ENCODE measurements at regions not wholly inside any gene's neighbourhood (a gene's known extent, or its start where the extent isn't known, plus 50 kb on each side); places are given as distances from the start of the nearest gene placed in this dataset.

DNA sequence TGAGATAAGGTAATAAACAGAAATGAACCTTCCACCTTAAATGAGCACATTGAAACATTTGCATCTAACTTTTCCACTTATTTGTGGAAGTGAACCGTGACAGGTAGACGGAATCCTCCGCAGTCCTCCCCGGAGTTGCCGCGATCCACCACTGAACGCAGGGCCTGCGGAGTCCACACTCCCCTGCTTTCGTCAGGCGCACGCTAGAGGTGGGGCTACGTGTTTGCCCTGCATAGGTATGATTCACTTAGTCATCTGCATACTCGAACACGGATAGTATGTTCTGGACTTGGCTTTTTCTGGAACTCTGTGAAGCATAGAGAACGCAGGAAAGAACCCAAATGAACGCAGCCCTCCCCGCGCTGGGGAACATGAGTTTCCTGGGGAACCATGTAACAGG, 272.8 kb upstream of the IRX4 start:
- H3K27ac ChIP-seq (ENCODE audit: low read depth): no peak overlapping the region
- H4K20me1 ChIP-seq (replicated peaks; ENCODE audit: insufficient read depth): no peaks in the 10 kb centered on the region
- peaks cover 8% of the 10 kb centered on the region; the same call in 1 of the 2 replicates for H3K9me2 ChIP-seq (ENCODE audit: insufficient read depth)
- Mint-ChIP-seq H3K27me3 (ENCODE audit: insufficient read depth, low read depth, poor library complexity) (peaks cover 6% of the 10 kb centered on the region), H3K27ac (no peak overlapping the region), H3K4me3 (no peak overlapping the region), H3K9me3 (no peaks in the 10 kb centered on the region), H3K36me3 (ENCODE audit: low read depth) (no peaks in the 10 kb centered on the region), H3K4me1 (peaks cover 2% of the 10 kb centered on the region; the same call in 1 of the 3 replicates)
- H3K4me3 ChIP-seq: no peak overlapping the region
- no peaks in the 10 kb centered on the region for H3K27me3 ChIP-seq (ENCODE audit: insufficient read depth)
- no peaks in the 10 kb centered on the region for H3K4me1 ChIP-seq (ENCODE audit: insufficient read depth)
- no peaks in the 10 kb centered on the region for H3K79me2 ChIP-seq (replicated peaks; ENCODE audit: insufficient read depth)
- TF ChIP-seq EZH2 (IDR thresholded peaks at IDR 0.05; ENCODE audit: low read depth, unreplicated experiment): no peak
- TF ChIP-seq EZH2phosphoT487 (IDR thresholded peaks at IDR 0.05; ENCODE audit: unreplicated experiment): no peak
- no peak for TF ChIP-seq CREB1 (CRISPR knock-in tag; IDR thresholded peaks at IDR 0.05; ENCODE audit: low read depth)
- no peak for TF ChIP-seq ZNF331 (CRISPR knock-in tag; IDR thresholded peaks at IDR 0.05; ENCODE audit: low read depth)
- no peak for TF ChIP-seq ZNF114 (CRISPR knock-in tag; IDR thresholded peaks at IDR 0.05)
- TF ChIP-seq, protein P1, sequence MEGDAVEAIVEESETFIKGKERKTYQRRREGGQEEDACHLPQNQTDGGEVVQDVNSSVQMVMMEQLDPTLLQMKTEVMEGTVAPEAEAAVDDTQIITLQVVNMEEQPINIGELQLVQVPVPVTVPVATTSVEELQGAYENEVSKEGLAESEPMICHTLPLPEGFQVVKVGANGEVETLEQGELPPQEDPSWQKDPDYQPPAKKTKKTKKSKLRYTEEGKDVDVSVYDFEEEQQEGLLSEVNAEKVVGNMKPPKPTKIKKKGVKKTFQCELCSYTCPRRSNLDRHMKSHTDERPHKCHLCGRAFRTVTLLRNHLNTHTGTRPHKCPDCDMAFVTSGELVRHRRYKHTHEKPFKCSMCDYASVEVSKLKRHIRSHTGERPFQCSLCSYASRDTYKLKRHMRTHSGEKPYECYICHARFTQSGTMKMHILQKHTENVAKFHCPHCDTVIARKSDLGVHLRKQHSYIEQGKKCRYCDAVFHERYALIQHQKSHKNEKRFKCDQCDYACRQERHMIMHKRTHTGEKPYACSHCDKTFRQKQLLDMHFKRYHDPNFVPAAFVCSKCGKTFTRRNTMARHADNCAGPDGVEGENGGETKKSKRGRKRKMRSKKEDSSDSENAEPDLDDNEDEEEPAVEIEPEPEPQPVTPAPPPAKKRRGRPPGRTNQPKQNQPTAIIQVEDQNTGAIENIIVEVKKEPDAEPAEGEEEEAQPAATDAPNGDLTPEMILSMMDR (conservative IDR thresholded peaks at IDR 0.05; ENCODE audit: low read depth in 2 of 2): no peak
- TF ChIP-seq STAT1 (IDR thresholded peaks at IDR 0.05; ENCODE audit: unreplicated experiment): no peak
- TF ChIP-seq, protein P2, sequence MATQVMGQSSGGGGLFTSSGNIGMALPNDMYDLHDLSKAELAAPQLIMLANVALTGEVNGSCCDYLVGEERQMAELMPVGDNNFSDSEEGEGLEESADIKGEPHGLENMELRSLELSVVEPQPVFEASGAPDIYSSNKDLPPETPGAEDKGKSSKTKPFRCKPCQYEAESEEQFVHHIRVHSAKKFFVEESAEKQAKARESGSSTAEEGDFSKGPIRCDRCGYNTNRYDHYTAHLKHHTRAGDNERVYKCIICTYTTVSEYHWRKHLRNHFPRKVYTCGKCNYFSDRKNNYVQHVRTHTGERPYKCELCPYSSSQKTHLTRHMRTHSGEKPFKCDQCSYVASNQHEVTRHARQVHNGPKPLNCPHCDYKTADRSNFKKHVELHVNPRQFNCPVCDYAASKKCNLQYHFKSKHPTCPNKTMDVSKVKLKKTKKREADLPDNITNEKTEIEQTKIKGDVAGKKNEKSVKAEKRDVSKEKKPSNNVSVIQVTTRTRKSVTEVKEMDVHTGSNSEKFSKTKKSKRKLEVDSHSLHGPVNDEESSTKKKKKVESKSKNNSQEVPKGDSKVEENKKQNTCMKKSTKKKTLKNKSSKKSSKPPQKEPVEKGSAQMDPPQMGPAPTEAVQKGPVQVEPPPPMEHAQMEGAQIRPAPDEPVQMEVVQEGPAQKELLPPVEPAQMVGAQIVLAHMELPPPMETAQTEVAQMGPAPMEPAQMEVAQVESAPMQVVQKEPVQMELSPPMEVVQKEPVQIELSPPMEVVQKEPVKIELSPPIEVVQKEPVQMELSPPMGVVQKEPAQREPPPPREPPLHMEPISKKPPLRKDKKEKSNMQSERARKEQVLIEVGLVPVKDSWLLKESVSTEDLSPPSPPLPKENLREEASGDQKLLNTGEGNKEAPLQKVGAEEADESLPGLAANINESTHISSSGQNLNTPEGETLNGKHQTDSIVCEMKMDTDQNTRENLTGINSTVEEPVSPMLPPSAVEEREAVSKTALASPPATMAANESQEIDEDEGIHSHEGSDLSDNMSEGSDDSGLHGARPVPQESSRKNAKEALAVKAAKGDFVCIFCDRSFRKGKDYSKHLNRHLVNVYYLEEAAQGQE (IDR thresholded peaks at IDR 0.05; ENCODE audit: unreplicated experiment): no peak
- no peak for TF ChIP-seq NANOG (IDR thresholded peaks at IDR 0.05; ENCODE audit: borderline replicate concordance)
- no peak for TF ChIP-seq JUNB (IDR thresholded peaks at IDR 0.05; ENCODE audit: unreplicated experiment)
- no peak for TF ChIP-seq POLR2AphosphoS5 (IDR thresholded peaks at IDR 0.05; ENCODE audit: low read depth)
- TF ChIP-seq, protein P3, sequence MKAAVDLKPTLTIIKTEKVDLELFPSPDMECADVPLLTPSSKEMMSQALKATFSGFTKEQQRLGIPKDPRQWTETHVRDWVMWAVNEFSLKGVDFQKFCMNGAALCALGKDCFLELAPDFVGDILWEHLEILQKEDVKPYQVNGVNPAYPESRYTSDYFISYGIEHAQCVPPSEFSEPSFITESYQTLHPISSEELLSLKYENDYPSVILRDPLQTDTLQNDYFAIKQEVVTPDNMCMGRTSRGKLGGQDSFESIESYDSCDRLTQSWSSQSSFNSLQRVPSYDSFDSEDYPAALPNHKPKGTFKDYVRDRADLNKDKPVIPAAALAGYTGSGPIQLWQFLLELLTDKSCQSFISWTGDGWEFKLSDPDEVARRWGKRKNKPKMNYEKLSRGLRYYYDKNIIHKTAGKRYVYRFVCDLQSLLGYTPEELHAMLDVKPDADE (IDR thresholded peaks at IDR 0.05): no peak
- TF ChIP-seq, protein P4, sequence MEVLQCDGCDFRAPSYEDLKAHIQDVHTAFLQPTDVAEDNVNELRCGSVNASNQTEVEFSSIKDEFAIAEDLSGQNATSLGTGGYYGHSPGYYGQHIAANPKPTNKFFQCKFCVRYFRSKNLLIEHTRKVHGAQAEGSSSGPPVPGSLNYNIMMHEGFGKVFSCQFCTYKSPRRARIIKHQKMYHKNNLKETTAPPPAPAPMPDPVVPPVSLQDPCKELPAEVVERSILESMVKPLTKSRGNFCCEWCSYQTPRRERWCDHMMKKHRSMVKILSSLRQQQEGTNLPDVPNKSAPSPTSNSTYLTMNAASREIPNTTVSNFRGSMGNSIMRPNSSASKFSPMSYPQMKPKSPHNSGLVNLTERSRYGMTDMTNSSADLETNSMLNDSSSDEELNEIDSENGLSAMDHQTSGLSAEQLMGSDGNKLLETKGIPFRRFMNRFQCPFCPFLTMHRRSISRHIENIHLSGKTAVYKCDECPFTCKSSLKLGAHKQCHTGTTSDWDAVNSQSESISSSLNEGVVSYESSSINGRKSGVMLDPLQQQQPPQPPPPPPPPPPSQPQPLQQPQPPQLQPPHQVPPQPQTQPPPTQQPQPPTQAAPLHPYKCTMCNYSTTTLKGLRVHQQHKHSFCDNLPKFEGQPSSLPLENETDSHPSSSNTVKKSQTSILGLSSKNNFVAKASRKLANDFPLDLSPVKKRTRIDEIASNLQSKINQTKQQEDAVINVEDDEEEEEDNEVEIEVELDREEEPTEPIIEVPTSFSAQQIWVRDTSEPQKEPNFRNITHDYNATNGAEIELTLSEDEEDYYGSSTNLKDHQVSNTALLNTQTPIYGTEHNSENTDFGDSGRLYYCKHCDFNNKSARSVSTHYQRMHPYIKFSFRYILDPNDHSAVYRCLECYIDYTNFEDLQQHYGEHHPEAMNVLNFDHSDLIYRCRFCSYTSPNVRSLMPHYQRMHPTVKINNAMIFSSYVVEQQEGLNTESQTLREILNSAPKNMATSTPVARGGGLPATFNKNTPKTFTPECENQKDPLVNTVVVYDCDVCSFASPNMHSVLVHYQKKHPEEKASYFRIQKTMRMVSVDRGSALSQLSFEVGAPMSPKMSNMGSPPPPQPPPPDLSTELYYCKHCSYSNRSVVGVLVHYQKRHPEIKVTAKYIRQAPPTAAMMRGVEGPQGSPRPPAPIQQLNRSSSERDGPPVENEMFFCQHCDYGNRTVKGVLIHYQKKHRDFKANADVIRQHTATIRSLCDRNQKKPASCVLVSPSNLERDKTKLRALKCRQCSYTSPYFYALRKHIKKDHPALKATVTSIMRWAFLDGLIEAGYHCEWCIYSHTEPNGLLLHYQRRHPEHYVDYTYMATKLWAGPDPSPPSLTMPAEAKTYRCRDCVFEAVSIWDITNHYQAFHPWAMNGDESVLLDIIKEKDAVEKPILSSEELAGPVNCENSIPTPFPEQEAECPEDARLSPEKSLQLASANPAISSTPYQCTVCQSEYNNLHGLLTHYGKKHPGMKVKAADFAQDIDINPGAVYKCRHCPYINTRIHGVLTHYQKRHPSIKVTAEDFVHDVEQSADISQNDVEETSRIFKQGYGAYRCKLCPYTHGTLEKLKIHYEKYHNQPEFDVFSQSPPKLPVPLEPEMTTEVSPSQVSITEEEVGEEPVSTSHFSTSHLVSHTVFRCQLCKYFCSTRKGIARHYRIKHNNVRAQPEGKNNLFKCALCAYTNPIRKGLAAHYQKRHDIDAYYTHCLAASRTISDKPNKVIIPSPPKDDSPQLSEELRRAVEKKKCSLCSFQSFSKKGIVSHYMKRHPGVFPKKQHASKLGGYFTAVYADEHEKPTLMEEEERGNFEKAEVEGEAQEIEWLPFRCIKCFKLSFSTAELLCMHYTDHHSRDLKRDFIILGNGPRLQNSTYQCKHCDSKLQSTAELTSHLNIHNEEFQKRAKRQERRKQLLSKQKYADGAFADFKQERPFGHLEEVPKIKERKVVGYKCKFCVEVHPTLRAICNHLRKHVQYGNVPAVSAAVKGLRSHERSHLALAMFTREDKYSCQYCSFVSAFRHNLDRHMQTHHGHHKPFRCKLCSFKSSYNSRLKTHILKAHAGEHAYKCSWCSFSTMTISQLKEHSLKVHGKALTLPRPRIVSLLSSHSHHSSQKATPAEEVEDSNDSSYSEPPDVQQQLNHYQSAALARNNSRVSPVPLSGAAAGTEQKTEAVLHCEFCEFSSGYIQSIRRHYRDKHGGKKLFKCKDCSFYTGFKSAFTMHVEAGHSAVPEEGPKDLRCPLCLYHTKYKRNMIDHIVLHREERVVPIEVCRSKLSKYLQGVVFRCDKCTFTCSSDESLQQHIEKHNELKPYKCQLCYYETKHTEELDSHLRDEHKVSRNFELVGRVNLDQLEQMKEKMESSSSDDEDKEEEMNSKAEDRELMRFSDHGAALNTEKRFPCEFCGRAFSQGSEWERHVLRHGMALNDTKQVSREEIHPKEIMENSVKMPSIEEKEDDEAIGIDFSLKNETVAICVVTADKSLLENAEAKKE (CRISPR knock-in tag; IDR thresholded peaks at IDR 0.05): no peak
- DNase-seq (ENCODE audit: low spot score): no peak
- ATAC-seq: no peak
- no peaks in the 10 kb centered on the region for H3K36me3 ChIP-seq (ENCODE audit: insufficient read depth)
- H3F3A ChIP-seq (replicated peaks; ENCODE audit: low read depth): no peaks in the 10 kb centered on the region
- no peak overlapping the region for H3K4me2 ChIP-seq
- no peak overlapping the region for H2AFZ ChIP-seq

All from GM23338 (cell line).